Endothelial cell of umbilical vein (primary cell): ENCODE measurements at regions not wholly inside any gene's neighbourhood (a gene's known extent, or its start where the extent isn't known, plus 50 kb on each side); places are given as distances from the start of the nearest gene placed in this dataset.

ENCODE experiments used
- BruUV-seq: library from RNA; stranded (reverse); fragments of 400-500 nt; replicated peaks from 2 replicates; lab custom pipeline; 2021; lab: Mats Ljungman, UMichigan
- CTCF ChIA-PET: fragments of 300-600, 350-600 bp; sonication (Branson Sonifier 250); formaldehyde crosslinking; loops from one replicate; lab custom pipeline; 2021; ENCODE audit warnings: antibody characterized with exemption, inconsistent platforms; lab: Charles Lee
- POLR2A ChIA-PET: fragments of 300-600, 350-600 bp; sonication (Branson Sonifier 250); formaldehyde crosslinking; loops from one replicate; lab custom pipeline; 2021; ENCODE audit warnings: antibody characterized with exemption, inconsistent platforms; lab: Charles Lee
- DNase-seq: peaks from one replicate; pipeline ENCODE4 v3.0.0-alpha.2; 2011; ENCODE audit warnings: low read depth, low spot score
- FAIRE-seq: peaks from 2 replicates; lab custom pipeline; 2011; peaks lifted over from hg19 to GRCh38; lab: Jason Lieb, UNC
- H2AFZ ChIP-seq: 2 replicates; pipeline ENCODE4 v1.6.0; 2012; ENCODE audit warnings: low read depth, low read length, control low read depth, inconsistent platforms
- H3K27ac ChIP-seq: 2 replicates; pipeline ENCODE4 v1.5.1; 2011; ENCODE audit warnings: low read depth, mild to moderate bottlenecking, control low read depth, low read length, moderate library complexity; ENCODE audit not compliant: insufficient read depth
- H3K27me3 ChIP-seq, 2 experiments: 2 replicates each; pipeline versions ENCODE4 v1.6.0 to v1.6.1; 2011; ENCODE audit warnings: low read length in 2 of 2, mixed read lengths in 1 of 2; ENCODE audit not compliant: control insufficient read depth in 2 of 2, insufficient read depth in 2 of 2
- H3K36me3 ChIP-seq, 2 experiments: 2 replicates in 1 of 2; 3 replicates in 1 of 2; pipeline ENCODE4 v1.5.1; 2011; ENCODE audit warnings: low read length in 2 of 2, mild to moderate bottlenecking in 1 of 2, moderate library complexity in 1 of 2; ENCODE audit not compliant: control insufficient read depth in 2 of 2, insufficient read depth in 2 of 2; ENCODE audit errors: extremely low read depth in 1 of 2
- H3K4me1 ChIP-seq: 3 replicates; pipeline ENCODE4 v1.5.1; 2011; ENCODE audit warnings: mild to moderate bottlenecking, low read length; ENCODE audit not compliant: control insufficient read depth, insufficient read depth; ENCODE audit errors: extremely low read depth
- H3K4me2 ChIP-seq: 2 replicates; pipeline ENCODE4 v1.6.1; 2011; ENCODE audit warnings: low read length, control low read depth, mixed read lengths; ENCODE audit not compliant: insufficient read depth
- H3K4me3 ChIP-seq, 3 experiments: fragments of 200-600 bp in 1 of 3; sonication (generic), shearing (Covaris generic) in 1 of 3; replicated peaks in 1 of 3; 2 replicates each; pipeline ENCODE4 v1.5.1; 2011 to 2016; ENCODE audit warnings: control low read depth in 3 of 3, low read length in 3 of 3, mild to moderate bottlenecking in 2 of 3, inconsistent platforms in 1 of 3, low read depth in 1 of 3, moderate library complexity in 1 of 3; ENCODE audit not compliant: insufficient read depth in 1 of 3
- H3K79me2 ChIP-seq: 2 replicates; pipeline ENCODE4 v1.6.0; 2012; ENCODE audit warnings: low read length, inconsistent platforms; ENCODE audit not compliant: control insufficient read depth, insufficient read depth
- H3K9ac ChIP-seq: replicated peaks from 2 replicates; pipeline ENCODE3; 2011; ENCODE audit warnings: low read length, control low read depth; ENCODE audit not compliant: insufficient read depth; ENCODE audit errors: extremely low read depth
- H3K9me1 ChIP-seq: replicated peaks from 3 replicates; pipeline ENCODE4 v1.6.0; 2011; ENCODE audit warnings: mild to moderate bottlenecking, low read length; ENCODE audit not compliant: control insufficient read depth, insufficient read depth; ENCODE audit errors: extremely low read depth
- H3K9me3 ChIP-seq: replicated peaks from 2 replicates; pipeline ENCODE4 v1.5.1; 2012; ENCODE audit warnings: low read length, inconsistent platforms; ENCODE audit not compliant: control insufficient read depth, insufficient read depth
- H4K20me1 ChIP-seq: replicated peaks from 2 replicates; pipeline ENCODE3; 2011; ENCODE audit warnings: mild to moderate bottlenecking, low read length; ENCODE audit not compliant: control insufficient read depth, insufficient read depth; ENCODE audit errors: extremely low read depth
- EZH2 ChIP-seq: IDR thresholded peaks from 2 replicates; pipeline ENCODE4 v1.6.1; 2012; ENCODE audit warnings: borderline replicate concordance, low read depth, mild to moderate bottlenecking, moderate library complexity, low read length, inconsistent platforms; ENCODE audit not compliant: severe bottlenecking
- FOS ChIP-seq: IDR thresholded peaks from 2 replicates; pipeline ENCODE4 v1.6.1; 2011; ENCODE audit warnings: mild to moderate bottlenecking, low read length, moderate library complexity, borderline replicate concordance; ENCODE audit not compliant: insufficient read depth
- GATA2 ChIP-seq: IDR thresholded peaks from 2 replicates; pipeline ENCODE4 v1.7.0; 2011; ENCODE audit warnings: low read depth, mild to moderate bottlenecking, moderate library complexity, mixed read lengths, low read length; ENCODE audit not compliant: insufficient read length, insufficient read depth
- JUN ChIP-seq: IDR thresholded peaks from 2 replicates; pipeline ENCODE4 v1.6.1; 2011; ENCODE audit warnings: borderline replicate concordance, low read depth; ENCODE audit not compliant: insufficient read length, insufficient read depth
- MYC ChIP-seq: IDR thresholded peaks from one replicate; pipeline ENCODE4 v1.6.1; 2011; ENCODE audit warnings: mild to moderate bottlenecking, low read depth, low read length
- POLR2A ChIP-seq: IDR thresholded peaks from 2 replicates; pipeline ENCODE4 v1.6.1; 2012; ENCODE audit warnings: low read depth, mild to moderate bottlenecking, control low read depth, low read length
- POLR2AphosphoS5 ChIP-seq: IDR thresholded peaks from 2 replicates; pipeline ENCODE4 v1.6.1; 2012; ENCODE audit warnings: low read depth, mild to moderate bottlenecking, control low read depth, low read length, moderate library complexity; ENCODE audit not compliant: insufficient read depth
- dilution Hi-C: fragments of 300-500 bp; cut with MboI; formaldehyde crosslinking; loops from one replicate; pipeline ENCODE4 v1.15.0; 2019; ENCODE audit warnings: low sequenced_read_pairs; ENCODE audit not compliant: extremely low pct_ligation_motif_present
- intact Hi-C: fragments of 100-400 bp; cut with micrococcal nuclease; formaldehyde crosslinking; loops from one replicate; pipeline ENCODE4 v1.10.0; 2022
- TF ChIP-seq, protein P1 (sequence below): IDR thresholded peaks from 2 replicates; pipeline ENCODE4 v1.6.1; 2011; ENCODE audit not compliant: insufficient read depth, insufficient read length
- TF ChIP-seq, protein P2 (sequence below), 2 donors: IDR thresholded peaks; 1 replicate in 1 of 2; 2 replicates in 1 of 2; pipeline ENCODE4 v1.5.1; 2011; ENCODE audit warnings: low read length in 2 of 2, mild to moderate bottlenecking in 2 of 2, moderate library complexity in 2 of 2, control low read depth in 1 of 2, inconsistent platforms in 1 of 2, low read depth in 1 of 2; ENCODE audit not compliant: insufficient read depth in 1 of 2; ENCODE audit errors: extremely low read depth in 1 of 2

DNA sequence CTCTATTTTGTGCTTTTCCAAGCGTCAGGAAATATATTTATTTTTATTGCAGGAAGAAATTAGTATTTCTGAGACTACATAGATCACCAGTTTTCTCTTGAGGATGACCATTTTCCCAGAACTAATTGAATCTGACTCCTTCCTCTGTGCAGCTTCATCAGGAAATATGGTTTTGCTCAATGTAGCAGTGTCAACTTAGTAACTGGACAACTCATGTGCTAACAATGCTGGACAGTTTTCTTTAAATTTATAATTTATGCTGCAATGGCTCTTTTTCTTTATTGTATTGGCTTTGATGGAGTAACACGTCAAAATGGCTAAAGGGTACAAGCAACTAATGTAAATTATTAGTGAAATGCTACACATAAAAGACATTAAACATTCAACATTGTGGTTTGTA is 531.5 kb downstream of the ANKRD50 start:
- H3K9me3 ChIP-seq = no peaks in the 10 kb centered on the region
- H3K27ac ChIP-seq = no peak overlapping the region
- H3K27me3 ChIP-seq = no peaks in the 10 kb centered on the region
- FAIRE-seq (no peak), DNase-seq (no peak)
- H3K9me1 ChIP-seq = no peaks in the 10 kb centered on the region
- ChIA-PET CTCF (no interaction called here), POLR2A (no interaction called here)
- BruUV-seq = no TSS peak
- H4K20me1 ChIP-seq = no peaks in the 10 kb centered on the region
- intact Hi-C loops (no loop called here), dilution Hi-C loops (no loop called here)
- no peak overlapping the region for H3K9ac ChIP-seq
- H3K4me1 ChIP-seq = peaks cover 18% of the 10 kb centered on the region
- no peak overlapping the region for H2AFZ ChIP-seq
- H3K4me3 ChIP-seq = no peak overlapping the region
- H3K36me3 ChIP-seq = no peaks in the 10 kb centered on the region
- TF ChIP-seq EZH2 (no peak), GATA2 (no peak), POLR2AphosphoS5 (no peak), FOS (no peak), POLR2A (no peak), MYC (no peak), JUN (no peak)
- TF ChIP-seq, protein P1, sequence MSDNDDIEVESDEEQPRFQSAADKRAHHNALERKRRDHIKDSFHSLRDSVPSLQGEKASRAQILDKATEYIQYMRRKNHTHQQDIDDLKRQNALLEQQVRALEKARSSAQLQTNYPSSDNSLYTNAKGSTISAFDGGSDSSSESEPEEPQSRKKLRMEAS = no peak
- TF ChIP-seq, protein P2, sequence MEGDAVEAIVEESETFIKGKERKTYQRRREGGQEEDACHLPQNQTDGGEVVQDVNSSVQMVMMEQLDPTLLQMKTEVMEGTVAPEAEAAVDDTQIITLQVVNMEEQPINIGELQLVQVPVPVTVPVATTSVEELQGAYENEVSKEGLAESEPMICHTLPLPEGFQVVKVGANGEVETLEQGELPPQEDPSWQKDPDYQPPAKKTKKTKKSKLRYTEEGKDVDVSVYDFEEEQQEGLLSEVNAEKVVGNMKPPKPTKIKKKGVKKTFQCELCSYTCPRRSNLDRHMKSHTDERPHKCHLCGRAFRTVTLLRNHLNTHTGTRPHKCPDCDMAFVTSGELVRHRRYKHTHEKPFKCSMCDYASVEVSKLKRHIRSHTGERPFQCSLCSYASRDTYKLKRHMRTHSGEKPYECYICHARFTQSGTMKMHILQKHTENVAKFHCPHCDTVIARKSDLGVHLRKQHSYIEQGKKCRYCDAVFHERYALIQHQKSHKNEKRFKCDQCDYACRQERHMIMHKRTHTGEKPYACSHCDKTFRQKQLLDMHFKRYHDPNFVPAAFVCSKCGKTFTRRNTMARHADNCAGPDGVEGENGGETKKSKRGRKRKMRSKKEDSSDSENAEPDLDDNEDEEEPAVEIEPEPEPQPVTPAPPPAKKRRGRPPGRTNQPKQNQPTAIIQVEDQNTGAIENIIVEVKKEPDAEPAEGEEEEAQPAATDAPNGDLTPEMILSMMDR (IDR thresholded peaks at IDR 0.05; ENCODE audit: extremely low read depth in 1 of 2, insufficient read depth in 1 of 2, low read depth in 1 of 2, low read length in 2 of 2) = no peak
- H3K4me2 ChIP-seq = no peak overlapping the region
- H3K79me2 ChIP-seq = no peaks in the 10 kb centered on the region
